Cardiac fibroblast (primary cell): ENCODE measurements at regions not wholly inside any gene's neighbourhood (a gene's known extent, or its start where the extent isn't known, plus 50 kb on each side); places are given as distances from the start of the nearest gene placed in this dataset.

Source experiments
- DNase-seq, 2 donors: peaks; one replicate each; pipeline versions ENCODE4 v3.0.0 to v3.0.0-alpha.2; 2010; ENCODE audit warnings: low read depth in 2 of 2
- H3K4me3 ChIP-seq, 2 donors: replicated peaks in 1 of 2; 1 replicate in 1 of 2; 2 replicates in 1 of 2; pipeline ENCODE4 v1.5.1; 2011; ENCODE audit warnings: low read depth in 2 of 2, low read length in 2 of 2, mild to moderate bottlenecking in 2 of 2, moderate library complexity in 1 of 2
- TF ChIP-seq, protein P1 (sequence below): IDR thresholded peaks from one replicate; pipeline ENCODE4 v1.5.1; 2011; ENCODE audit warnings: low read depth, mild to moderate bottlenecking, low read length, inconsistent platforms

DNA sequence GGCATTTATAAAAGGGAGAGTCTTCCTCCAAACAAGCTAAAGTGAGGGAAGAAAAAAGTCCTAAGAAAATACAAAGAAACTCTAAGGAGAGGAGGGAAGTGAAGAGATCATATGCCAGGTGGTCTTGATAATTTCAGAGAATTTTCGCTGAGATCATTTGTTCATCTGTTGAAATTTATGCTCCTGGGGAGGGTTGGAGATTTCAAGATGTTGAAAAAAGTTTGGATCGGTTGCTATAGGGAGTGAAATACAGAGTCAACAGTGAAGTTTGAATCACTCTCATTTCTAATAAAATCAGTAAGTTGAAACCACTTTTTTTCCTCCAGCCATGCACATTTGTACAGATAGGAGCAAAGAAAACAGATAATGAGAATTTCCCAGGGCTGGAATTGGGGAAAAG, 299.1 kb upstream of the ADAMTS5 start:
- H3K4me3 ChIP-seq = no peak overlapping the region
- TF ChIP-seq, protein P1, sequence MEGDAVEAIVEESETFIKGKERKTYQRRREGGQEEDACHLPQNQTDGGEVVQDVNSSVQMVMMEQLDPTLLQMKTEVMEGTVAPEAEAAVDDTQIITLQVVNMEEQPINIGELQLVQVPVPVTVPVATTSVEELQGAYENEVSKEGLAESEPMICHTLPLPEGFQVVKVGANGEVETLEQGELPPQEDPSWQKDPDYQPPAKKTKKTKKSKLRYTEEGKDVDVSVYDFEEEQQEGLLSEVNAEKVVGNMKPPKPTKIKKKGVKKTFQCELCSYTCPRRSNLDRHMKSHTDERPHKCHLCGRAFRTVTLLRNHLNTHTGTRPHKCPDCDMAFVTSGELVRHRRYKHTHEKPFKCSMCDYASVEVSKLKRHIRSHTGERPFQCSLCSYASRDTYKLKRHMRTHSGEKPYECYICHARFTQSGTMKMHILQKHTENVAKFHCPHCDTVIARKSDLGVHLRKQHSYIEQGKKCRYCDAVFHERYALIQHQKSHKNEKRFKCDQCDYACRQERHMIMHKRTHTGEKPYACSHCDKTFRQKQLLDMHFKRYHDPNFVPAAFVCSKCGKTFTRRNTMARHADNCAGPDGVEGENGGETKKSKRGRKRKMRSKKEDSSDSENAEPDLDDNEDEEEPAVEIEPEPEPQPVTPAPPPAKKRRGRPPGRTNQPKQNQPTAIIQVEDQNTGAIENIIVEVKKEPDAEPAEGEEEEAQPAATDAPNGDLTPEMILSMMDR = no peak
- DNase-seq = no peak

DNA sequence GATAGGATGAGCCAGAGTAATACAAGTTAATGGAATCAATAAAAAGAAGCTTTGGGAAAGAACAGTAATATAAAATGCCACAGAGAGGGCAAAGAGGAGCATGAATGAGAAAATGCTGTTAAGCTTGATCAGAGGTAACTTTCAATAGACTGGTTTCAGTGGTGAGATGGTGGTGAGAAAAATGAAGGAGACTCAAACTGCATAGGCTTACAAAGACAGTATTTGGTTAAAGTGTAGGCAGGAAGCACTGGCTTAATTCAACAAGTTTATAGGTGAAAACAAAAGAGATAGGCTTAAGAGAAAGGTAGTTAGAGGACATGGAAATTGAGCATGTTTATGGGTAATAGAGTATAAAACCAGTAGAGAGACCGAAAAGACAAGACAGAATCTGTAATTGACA, 298.6 kb upstream of the ADAMTS5 start:
- no peak for DNase-seq
- no peak overlapping the region for H3K4me3 ChIP-seq
- TF ChIP-seq, protein P1 = no peak

DNA sequence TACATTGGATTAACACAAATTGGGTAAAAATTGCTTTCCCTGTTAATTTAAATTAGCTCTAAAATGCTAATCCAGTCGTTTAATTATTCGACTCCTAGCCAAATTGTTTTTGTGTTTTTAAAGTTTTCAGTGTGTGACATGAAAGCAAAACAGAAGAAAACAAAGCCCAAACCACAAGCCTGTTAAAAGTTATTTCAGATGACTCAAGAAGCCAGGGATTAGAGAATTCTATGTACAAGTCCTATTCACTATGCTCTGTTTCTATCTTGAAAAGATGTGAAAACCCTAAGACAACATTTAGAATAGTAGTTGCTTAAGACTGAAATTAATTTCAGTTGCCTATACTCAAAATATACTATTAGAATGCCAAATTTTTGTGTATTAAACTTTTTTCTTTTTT, 294.8 kb upstream of the ADAMTS5 start:
- TF ChIP-seq, protein P1 = no peak
- no peak overlapping the region for H3K4me3 ChIP-seq
- peak in 1 of 2 donors; percentile 29 for DNase-seq

DNA sequence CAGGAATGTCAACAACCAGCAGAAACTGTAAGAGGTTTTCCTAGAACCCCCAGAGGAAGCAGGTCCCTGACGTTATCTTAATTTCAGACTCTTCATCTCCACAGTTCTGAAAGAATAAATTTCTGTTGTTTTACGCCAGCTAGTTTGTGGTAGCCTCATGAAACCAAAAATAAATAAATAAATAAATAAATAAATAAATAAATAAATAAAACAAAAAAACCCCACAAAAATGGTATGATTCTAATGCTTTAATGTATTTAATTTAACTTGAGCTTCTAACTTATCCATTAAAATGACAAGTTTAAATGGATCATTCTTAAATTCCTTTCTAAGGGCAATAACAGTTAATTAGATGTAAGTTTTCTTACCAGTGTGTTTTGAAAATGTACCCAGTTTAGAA, 293.8 kb upstream of the ADAMTS5 start:
- no peak for DNase-seq
- H3K4me3 ChIP-seq = no peak overlapping the region
- TF ChIP-seq, protein P1 = no peak

DNA sequence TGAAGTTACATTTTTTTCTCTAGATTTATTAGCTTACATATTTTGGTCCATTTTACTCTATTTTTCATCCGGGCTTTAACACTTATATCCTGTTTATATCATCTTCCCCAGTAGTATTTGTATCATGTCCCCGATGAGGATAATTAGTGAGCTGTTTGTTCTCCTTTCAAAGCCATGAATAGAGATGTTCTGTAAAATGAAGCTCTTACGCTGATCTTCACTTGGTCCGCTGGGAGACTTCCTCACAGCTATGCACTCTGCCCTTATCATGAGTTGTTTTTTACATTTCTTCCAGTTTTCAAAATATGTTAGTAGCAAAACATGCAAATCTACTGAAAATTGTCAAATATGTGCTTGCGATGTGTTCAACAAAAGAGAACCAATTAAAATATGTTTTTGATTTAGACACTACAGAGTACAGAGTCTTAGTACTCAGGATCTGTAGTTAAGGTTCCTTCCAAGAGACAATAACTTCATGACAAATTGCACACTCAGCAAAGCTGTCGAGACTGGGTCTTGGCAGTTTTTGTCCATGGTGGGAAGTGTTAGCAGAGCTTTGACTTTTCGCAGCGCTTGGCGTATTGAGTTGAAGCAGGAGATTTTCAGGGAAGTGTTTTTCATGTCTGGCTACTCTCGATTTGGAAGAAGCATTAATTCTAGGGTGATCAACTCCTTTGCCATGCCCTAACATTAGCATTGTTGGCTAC, 292.0 kb upstream of the ADAMTS5 start:
- no peak overlapping the region for H3K4me3 ChIP-seq
- TF ChIP-seq, protein P1 = no peak
- DNase-seq = no peak

DNA sequence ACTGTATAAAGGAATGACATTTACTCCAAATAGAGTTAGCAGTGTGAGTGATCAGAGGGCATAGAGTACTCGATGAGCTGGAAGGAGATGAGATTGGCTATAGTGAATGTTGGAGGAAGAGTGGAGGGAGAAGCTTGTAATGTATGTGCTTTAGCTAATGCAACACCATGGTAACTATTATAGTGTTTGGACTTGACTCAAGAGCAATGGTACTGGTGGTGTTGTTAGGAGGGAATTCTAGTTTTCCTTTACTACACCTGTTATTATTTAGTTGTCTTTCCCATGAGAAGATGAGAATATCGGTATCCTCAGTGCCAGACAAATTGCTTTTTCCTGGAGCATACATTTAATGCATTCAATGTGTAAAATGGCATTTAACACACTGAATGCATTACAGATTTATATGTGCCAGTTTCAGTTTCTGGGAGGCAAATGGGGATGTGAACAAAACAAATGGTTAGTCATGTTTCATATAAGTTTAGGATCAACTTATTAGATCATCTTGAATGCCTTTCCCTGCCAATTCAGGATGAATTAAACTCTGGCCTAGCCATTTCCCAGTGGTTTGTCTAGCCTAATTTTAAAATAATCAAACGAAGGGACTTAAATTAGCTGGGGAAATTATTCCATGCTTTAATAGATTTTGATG, 291.1 kb upstream of the ADAMTS5 start:
- H3K4me3 ChIP-seq = no peak overlapping the region
- DNase-seq = no peak
- TF ChIP-seq, protein P1 = no peak
